ENCODE measurements at regions not wholly inside any gene's neighbourhood (a gene's known extent, or its start where the extent isn't known, plus 50 kb on each side); places are given as distances from the start of the nearest gene placed in this dataset.

DNA sequence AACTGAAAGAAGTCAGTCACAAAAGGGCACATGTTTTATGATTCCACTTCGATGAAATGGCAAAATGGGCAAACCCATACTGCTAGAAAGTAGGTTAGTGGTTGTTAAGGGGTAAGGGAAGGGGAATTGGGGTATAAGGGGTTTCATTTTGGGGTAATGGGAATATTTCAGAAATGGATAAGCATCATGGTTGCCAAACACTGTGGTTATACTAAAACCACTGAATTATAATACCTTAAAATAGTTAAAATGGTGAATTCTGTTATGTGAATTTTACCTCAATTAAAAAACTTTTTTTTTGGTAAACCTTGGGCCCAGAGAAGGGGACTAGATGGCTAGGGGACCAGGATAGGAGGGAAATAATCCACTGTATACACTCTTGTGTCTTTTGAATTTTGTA lies 52.3 kb upstream of the BHLHE40 start:
- TF ChIP-seq, protein P1, sequence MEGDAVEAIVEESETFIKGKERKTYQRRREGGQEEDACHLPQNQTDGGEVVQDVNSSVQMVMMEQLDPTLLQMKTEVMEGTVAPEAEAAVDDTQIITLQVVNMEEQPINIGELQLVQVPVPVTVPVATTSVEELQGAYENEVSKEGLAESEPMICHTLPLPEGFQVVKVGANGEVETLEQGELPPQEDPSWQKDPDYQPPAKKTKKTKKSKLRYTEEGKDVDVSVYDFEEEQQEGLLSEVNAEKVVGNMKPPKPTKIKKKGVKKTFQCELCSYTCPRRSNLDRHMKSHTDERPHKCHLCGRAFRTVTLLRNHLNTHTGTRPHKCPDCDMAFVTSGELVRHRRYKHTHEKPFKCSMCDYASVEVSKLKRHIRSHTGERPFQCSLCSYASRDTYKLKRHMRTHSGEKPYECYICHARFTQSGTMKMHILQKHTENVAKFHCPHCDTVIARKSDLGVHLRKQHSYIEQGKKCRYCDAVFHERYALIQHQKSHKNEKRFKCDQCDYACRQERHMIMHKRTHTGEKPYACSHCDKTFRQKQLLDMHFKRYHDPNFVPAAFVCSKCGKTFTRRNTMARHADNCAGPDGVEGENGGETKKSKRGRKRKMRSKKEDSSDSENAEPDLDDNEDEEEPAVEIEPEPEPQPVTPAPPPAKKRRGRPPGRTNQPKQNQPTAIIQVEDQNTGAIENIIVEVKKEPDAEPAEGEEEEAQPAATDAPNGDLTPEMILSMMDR (IDR thresholded peaks at IDR 0.05), result no peak
- TF ChIP-seq EP300 (IDR thresholded peaks at IDR 0.05), result no peak
- TF ChIP-seq POLR2A (IDR thresholded peaks at IDR 0.05; ENCODE audit: low read depth), result no peak
